Mesenchymal stem cell (in vitro differentiated cells and primary cell): ENCODE measurements at regions not wholly inside any gene's neighbourhood (a gene's known extent, or its start where the extent isn't known, plus 50 kb on each side); places are given as distances from the start of the nearest gene placed in this dataset.
A peak's percentile ranks its signal among the peaks of the same experiment; 100 is the strongest.
"Not testable (repeated sequence)": the region's sequence is repeated elsewhere in the genome, so short reads cannot be mapped to it uniquely, and the experiment has no call there.

Source experiments
- DNase-seq: peaks from one replicate; pipeline ENCODE4 v3.0.0-alpha.2; 2013
- H2AFZ ChIP-seq: one replicate; pipeline ENCODE4 v1.6.1; 2013; ENCODE audit warnings: low read depth, mild to moderate bottlenecking, control low read depth, inconsistent platforms, low read length, moderate library complexity
- H2AK5ac ChIP-seq: 2 replicates; pipeline ENCODE4 v1.6.1; 2013; ENCODE audit warnings: low read length, moderate library complexity, mild to moderate bottlenecking, inconsistent platforms; ENCODE audit not compliant: severe bottlenecking
- H2BK120ac ChIP-seq: one replicate; pipeline ENCODE4 v1.6.1; 2013; ENCODE audit warnings: low read depth, mild to moderate bottlenecking, inconsistent platforms, low read length, moderate library complexity
- H2BK12ac ChIP-seq, 2 experiments: one replicate each; pipeline ENCODE4 v1.6.1; 2013; ENCODE audit warnings: inconsistent platforms in 2 of 2, low read length in 2 of 2, mild to moderate bottlenecking in 2 of 2, moderate library complexity in 2 of 2, control low read depth in 1 of 2
- H2BK15ac ChIP-seq: one replicate; pipeline ENCODE4 v1.6.1; 2013; ENCODE audit warnings: mild to moderate bottlenecking, low read depth, inconsistent platforms; ENCODE audit not compliant: poor library complexity, severe bottlenecking
- H2BK5ac ChIP-seq: 2 replicates; pipeline ENCODE4 v1.6.1; 2013; ENCODE audit warnings: low read depth, mild to moderate bottlenecking, low read length, control low read depth, inconsistent platforms; ENCODE audit not compliant: poor library complexity, severe bottlenecking
- H3K14ac ChIP-seq, 2 experiments: one replicate each; pipeline ENCODE4 v1.6.1; 2013; ENCODE audit warnings: inconsistent platforms in 2 of 2, low read length in 2 of 2, control low read depth in 1 of 2, mild to moderate bottlenecking in 1 of 2, moderate library complexity in 1 of 2
- H3K18ac ChIP-seq, 2 experiments: one replicate each; pipeline ENCODE4 v1.6.1; 2013; ENCODE audit warnings: inconsistent platforms in 2 of 2, low read length in 2 of 2, control low read depth in 1 of 2, low read depth in 1 of 2, mild to moderate bottlenecking in 1 of 2
- H3K23ac ChIP-seq, 2 experiments: one replicate each; pipeline ENCODE4 v1.6.1; 2013; ENCODE audit warnings: inconsistent platforms in 2 of 2, low read length in 2 of 2, mild to moderate bottlenecking in 2 of 2, moderate library complexity in 2 of 2, control low read depth in 1 of 2
- H3K27ac ChIP-seq: 2 replicates; pipeline ENCODE4 v1.5.1; 2013; ENCODE audit warnings: mild to moderate bottlenecking, moderate library complexity, low read length, control low read depth, inconsistent platforms; ENCODE audit not compliant: poor library complexity, severe bottlenecking
- H3K27me3 ChIP-seq, 2 experiments: 2 replicates each; pipeline versions ENCODE4 v1.6.1 to v1.7.0; 2013; ENCODE audit warnings: low read length in 2 of 2, mild to moderate bottlenecking in 2 of 2, moderate library complexity in 2 of 2, control low read depth in 1 of 2, inconsistent platforms in 1 of 2; ENCODE audit not compliant: control insufficient read depth in 1 of 2, insufficient read depth in 1 of 2
- H3K36me3 ChIP-seq, 2 experiments: 2 replicates each; pipeline versions ENCODE4 v1.6.1 to v1.7.0; 2013; ENCODE audit warnings: low read length in 2 of 2, control low read depth in 1 of 2, inconsistent platforms in 1 of 2, low read depth in 1 of 2, mild to moderate bottlenecking in 1 of 2; ENCODE audit not compliant: insufficient read depth in 2 of 2, control insufficient read depth in 1 of 2
- H3K4ac ChIP-seq, 2 experiments: one replicate each; pipeline ENCODE4 v1.6.1; 2013; ENCODE audit warnings: inconsistent platforms in 2 of 2, low read length in 2 of 2, mild to moderate bottlenecking in 2 of 2, moderate library complexity in 2 of 2, control low read depth in 1 of 2, low read depth in 1 of 2
- H3K4me1 ChIP-seq: 2 replicates; pipeline ENCODE4 v1.6.1; 2013; ENCODE audit warnings: low read depth, low read length, control low read depth; ENCODE audit not compliant: control insufficient read depth, insufficient read depth
- H3K4me2 ChIP-seq: 2 replicates; pipeline ENCODE4 v1.6.1; 2013; ENCODE audit warnings: low read length, mild to moderate bottlenecking, inconsistent platforms; ENCODE audit not compliant: poor library complexity, severe bottlenecking
- H3K4me3 ChIP-seq, 2 experiments: 2 replicates each; pipeline versions ENCODE4 v1.5.1 to v1.7.0; 2013; ENCODE audit warnings: low read length in 2 of 2, mild to moderate bottlenecking in 2 of 2, control low read depth in 1 of 2, low read depth in 1 of 2; ENCODE audit not compliant: insufficient read depth in 1 of 2
- H3K79me1 ChIP-seq: replicated peaks from 2 replicates; pipeline ENCODE4 v1.6.1; 2013; ENCODE audit warnings: mild to moderate bottlenecking, control low read depth, low read length, inconsistent platforms; ENCODE audit not compliant: poor library complexity, severe bottlenecking
- H3K9ac ChIP-seq: 2 replicates; pipeline ENCODE4 v1.7.0; 2013; ENCODE audit warnings: mild to moderate bottlenecking, low read length, moderate library complexity
- H3K9me3 ChIP-seq: 2 replicates; pipeline ENCODE4 v1.7.0; 2013; ENCODE audit warnings: mild to moderate bottlenecking, low read length; ENCODE audit not compliant: control insufficient read depth
- H4K8ac ChIP-seq: one replicate; pipeline ENCODE4 v1.6.1; 2013; ENCODE audit warnings: inconsistent platforms, mild to moderate bottlenecking, low read length, moderate library complexity
- H4K91ac ChIP-seq: one replicate; pipeline ENCODE4 v1.6.1; 2013; ENCODE audit warnings: mild to moderate bottlenecking, low read length, inconsistent platforms
- WGBS: methylation state at CpG from one replicate; pipeline ENCODE4 v1.1.7; 2013; ENCODE audit warnings: mixed read lengths; 5-methylcytosine and 5-hydroxymethylcytosine counted together

- not testable (repeated sequence) for H3K9me3 ChIP-seq, H3K4ac ChIP-seq, H3K23ac ChIP-seq, H3K27me3 ChIP-seq, H3K14ac ChIP-seq, H4K91ac ChIP-seq, DNase-seq, H3K4me3 ChIP-seq, H2BK15ac ChIP-seq, H2BK5ac ChIP-seq, H3K4me1 ChIP-seq, H2AK5ac ChIP-seq, H2BK12ac ChIP-seq, H4K8ac ChIP-seq, H3K18ac ChIP-seq, H3K79me1 ChIP-seq, H3K36me3 ChIP-seq, H3K9ac ChIP-seq, H2BK120ac ChIP-seq, H2AFZ ChIP-seq, H3K27ac ChIP-seq, H3K4me2 ChIP-seq
- WGBS, result 100% methylated on average over 2 of the region's 5 CpGs
These were observed 131.7 kb upstream of the KRR1 start for GRCh38 chr12:75643119-75643518.

DNA sequence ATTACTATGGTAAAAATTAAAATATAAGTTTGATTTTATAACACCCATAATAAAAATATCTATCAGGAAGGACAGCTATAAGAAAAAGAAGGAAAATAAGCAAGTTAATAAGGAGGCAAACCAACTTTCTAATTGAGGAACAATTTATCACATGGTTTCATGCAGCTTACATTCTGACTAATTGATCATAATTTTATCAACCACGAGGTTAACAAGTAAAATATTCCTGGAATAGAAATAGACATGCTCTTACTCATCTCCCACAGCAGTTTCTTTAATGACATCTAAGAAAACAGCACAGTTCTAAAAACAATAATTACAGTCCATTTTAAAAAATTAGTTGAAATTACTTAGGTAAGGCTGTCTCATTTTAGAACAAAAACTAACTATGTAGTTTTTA lies 130.8 kb upstream of the KRR1 start:
- no peak overlapping the region for H3K4me3 ChIP-seq
- H2AK5ac ChIP-seq, result no peak overlapping the region
- H2BK120ac ChIP-seq, result no peak overlapping the region
- no peak overlapping the region for H3K18ac ChIP-seq
- H3K23ac ChIP-seq, result no peak overlapping the region
- peak overlapping the region; percentile 85 for H3K9ac ChIP-seq
- H3K27me3 ChIP-seq, result no peaks in the 10 kb centered on the region
- H2BK12ac ChIP-seq, result no peak overlapping the region
- H4K91ac ChIP-seq, result no peak overlapping the region
- no peak overlapping the region for H4K8ac ChIP-seq
- no peak overlapping the region for H3K4me2 ChIP-seq
- H2AFZ ChIP-seq, result no peak overlapping the region
- no peak for DNase-seq
- no peaks in the 10 kb centered on the region for H3K9me3 ChIP-seq
- no peak overlapping the region for H3K14ac ChIP-seq
- 0% methylated on average over 1 of the region's 1 CpG for WGBS
- no peaks in the 10 kb centered on the region for H3K36me3 ChIP-seq
- H3K4me1 ChIP-seq, result peaks cover 3% of the 10 kb centered on the region
- no peaks in the 10 kb centered on the region for H3K79me1 ChIP-seq
- no peak overlapping the region for H2BK15ac ChIP-seq
- H3K4ac ChIP-seq, result no peak overlapping the region
- H2BK5ac ChIP-seq, result no peak overlapping the region
- no peak overlapping the region for H3K27ac ChIP-seq

- no peak overlapping the region for H4K91ac ChIP-seq
- 36% methylated on average over 4 of the region's 4 CpGs for WGBS
These were observed 129.8 kb upstream of the KRR1 start for GRCh38 chr12:75641031-75641780.

GRCh38 chr12:75638792-75639191 lies 127.4 kb upstream of the KRR1 start:
- Histone ChIP-seq H4K8ac (no peak overlapping the region), H3K36me3 (no peaks in the 10 kb centered on the region), H3K4me1 (peaks cover 3% of the 10 kb centered on the region), H3K4ac (no peak overlapping the region), H2AFZ (no peak overlapping the region), H2BK12ac (no peak overlapping the region), H3K27ac (no peak overlapping the region), H3K14ac (no peak overlapping the region), H3K4me3 (no peak overlapping the region), H3K27me3 (no peaks in the 10 kb centered on the region), H2AK5ac (no peak overlapping the region), H3K4me2 (no peak overlapping the region), H3K9me3 (no peaks in the 10 kb centered on the region), H3K79me1 (no peaks in the 10 kb centered on the region), H2BK5ac (no peak overlapping the region), H4K91ac (no peak overlapping the region), H2BK120ac (no peak overlapping the region), H3K9ac (no peak overlapping the region), H3K18ac (no peak overlapping the region), H2BK15ac (no peak overlapping the region), H3K23ac (no peak overlapping the region)
- DNase-seq, result no peak
- 98% methylated on average over 6 of the region's 7 CpGs for WGBS

More at GRCh38 chr12:75641031-75641780, 129.8 kb upstream of the KRR1 start:
- Histone ChIP-seq H3K9ac (peak overlapping the region; percentile 85), H3K79me1 (no peaks in the 10 kb centered on the region), H2BK5ac (peak overlapping the region; percentile 96), H3K9me3 (no peaks in the 10 kb centered on the region), H3K36me3 (no peaks in the 10 kb centered on the region), H3K4ac (peak overlapping the region in 1 of 2 experiments; percentile 80), H2BK120ac (no peak overlapping the region), H3K4me1 (peaks cover 3% of the 10 kb centered on the region), H3K27ac (peak overlapping the region; percentile 98), H3K4me3 (peak overlapping the region in 1 of 2 experiments; percentile 5), H2BK15ac (no peak overlapping the region), H4K8ac (peak overlapping the region; percentile 82), H3K14ac (no peak overlapping the region), H3K4me2 (no peak overlapping the region), H3K23ac (no peak overlapping the region), H3K27me3 (no peaks in the 10 kb centered on the region), H2BK12ac (peak overlapping the region in 1 of 2 experiments; percentile 87), H2AFZ (no peak overlapping the region), H3K18ac (peak overlapping the region in 1 of 2 experiments; percentile 5), H2AK5ac (peak overlapping the region; percentile 71)
- peak; percentile 87 for DNase-seq
